ENCODE measurements at regions not wholly inside any gene's neighbourhood (a gene's known extent, or its start where the extent isn't known, plus 50 kb on each side); places are given as distances from the start of the nearest gene placed in this dataset.

GRCh38 chr3:144324076-144324475, 352.5 kb downstream of the DIPK2A start:
- no peaks in the 10 kb centered on the region for H3K36me3 ChIP-seq
- 36 to 67% methylated on average over 2 of the region's 2 CpGs for WGBS, 2 donors
- H3K4me1 ChIP-seq: no peaks in the 10 kb centered on the region
- H3K9me3 ChIP-seq: no peaks in the 10 kb centered on the region
- H3K4me3 ChIP-seq: no peak overlapping the region
- intact Hi-C loops (cut with DNase I): no loop called here
- H3K27ac ChIP-seq: no peak overlapping the region
- DNase-seq: no peak
- TF ChIP-seq EP300 (IDR thresholded peaks at IDR 0.05) (no peak), POLR2A (IDR thresholded peaks at IDR 0.05) (no peak), POLR2AphosphoS5 (IDR thresholded peaks at IDR 0.05) (no peak)
- no peaks in the 10 kb centered on the region for H3K27me3 ChIP-seq

DNA sequence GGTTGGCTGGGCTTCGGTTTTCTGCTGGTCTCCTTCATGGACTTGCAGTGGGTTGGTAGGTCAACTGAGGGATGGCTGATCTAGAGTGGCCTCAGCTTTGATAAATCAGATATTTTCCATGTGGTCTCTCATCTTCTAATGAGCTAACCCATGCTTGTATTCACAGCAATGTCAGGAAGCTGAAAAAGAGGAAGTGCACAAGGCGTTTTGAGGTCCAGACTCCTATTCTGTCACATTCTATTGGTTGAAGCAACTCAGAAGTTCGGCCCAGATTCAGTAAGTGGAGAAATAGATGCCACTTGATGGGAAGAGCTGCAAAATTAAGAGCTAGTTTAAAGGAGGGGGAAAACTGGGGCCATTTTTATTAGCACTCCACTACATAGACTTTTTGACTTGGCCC, 361.2 kb downstream of the DIPK2A start:
- H3K4me3 ChIP-seq: no peak overlapping the region
- H3K27me3 ChIP-seq: no peaks in the 10 kb centered on the region
- intact Hi-C loops (cut with DNase I): no loop called here
- no peaks in the 10 kb centered on the region for H3K9me3 ChIP-seq
- no peaks in the 10 kb centered on the region for H3K36me3 ChIP-seq
- WGBS, 2 donors: 44 to 60% methylated on average over 3 of the region's 3 CpGs
- TF ChIP-seq POLR2A (IDR thresholded peaks at IDR 0.05): no peak
- TF ChIP-seq CTCF (IDR thresholded peaks at IDR 0.05): no peak
- no peak for TF ChIP-seq POLR2AphosphoS5 (IDR thresholded peaks at IDR 0.05)
- TF ChIP-seq EP300 (IDR thresholded peaks at IDR 0.05): no peak
- no peak for DNase-seq
- no peaks in the 10 kb centered on the region for H3K4me1 ChIP-seq
- no peak overlapping the region for H3K27ac ChIP-seq

DNA sequence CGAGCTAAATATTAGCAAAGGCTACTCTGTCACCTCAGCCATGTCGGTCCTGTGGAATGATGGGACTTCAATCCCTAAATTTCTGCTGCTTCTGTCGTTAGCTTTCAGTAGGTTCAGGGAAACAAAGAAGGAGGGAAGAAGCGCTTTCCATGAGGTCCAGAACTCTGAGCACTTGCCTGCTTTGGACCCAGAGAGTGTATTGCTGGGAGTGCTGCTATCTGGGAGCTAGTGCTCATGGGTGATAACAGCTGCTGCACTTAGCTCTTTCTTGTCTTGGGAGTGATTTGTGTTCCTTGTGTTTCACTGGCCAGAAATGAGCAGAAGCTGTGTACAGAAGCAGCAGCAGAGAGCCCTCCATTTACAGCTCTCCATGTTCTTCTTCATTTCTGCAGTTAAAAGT, 369.8 kb downstream of the DIPK2A start:
- WGBS, 2 donors: 42 to 71% methylated on average over 4 of the region's 4 CpGs
- no peak for DNase-seq
- no peaks in the 10 kb centered on the region for H3K27me3 ChIP-seq
- no peak overlapping the region for H3K27ac ChIP-seq
- intact Hi-C loops (cut with DNase I): no loop called here
- H3K4me1 ChIP-seq: no peaks in the 10 kb centered on the region
- no peaks in the 10 kb centered on the region for H3K9me3 ChIP-seq
- H3K36me3 ChIP-seq: no peaks in the 10 kb centered on the region
- no peak for TF ChIP-seq EP300 (IDR thresholded peaks at IDR 0.05)
- no peak for TF ChIP-seq POLR2A (IDR thresholded peaks at IDR 0.05)
- TF ChIP-seq CTCF (IDR thresholded peaks at IDR 0.05): no peak
- no peak for TF ChIP-seq POLR2AphosphoS5 (IDR thresholded peaks at IDR 0.05)
- H3K4me3 ChIP-seq: no peak overlapping the region

DNA sequence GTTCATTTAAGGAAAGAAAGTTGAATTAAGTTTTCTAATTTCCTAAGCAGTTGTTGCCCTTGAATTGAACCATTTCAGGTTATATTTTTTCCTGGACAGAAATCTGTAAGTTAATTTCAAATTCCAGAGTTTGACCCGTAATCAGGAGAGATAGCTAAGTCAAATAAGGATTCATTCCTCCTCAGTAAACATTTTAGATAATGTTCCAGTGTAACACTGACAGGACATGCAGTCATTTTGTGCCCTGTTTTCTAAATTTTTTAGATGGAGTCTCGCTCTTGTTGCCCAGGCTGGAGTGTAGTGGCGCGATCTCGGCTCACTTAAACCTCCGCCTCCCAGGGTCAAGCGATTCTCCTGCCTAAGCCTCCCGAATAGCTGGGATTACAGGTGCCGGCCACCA, 371.7 kb downstream of the DIPK2A start:
- no peaks in the 10 kb centered on the region for H3K9me3 ChIP-seq
- DNase-seq: no peak
- H3K27me3 ChIP-seq: no peaks in the 10 kb centered on the region
- intact Hi-C loops (cut with DNase I): no loop called here
- TF ChIP-seq POLR2A (IDR thresholded peaks at IDR 0.05) (no peak), CTCF (IDR thresholded peaks at IDR 0.05) (no peak), EP300 (IDR thresholded peaks at IDR 0.05) (no peak), POLR2AphosphoS5 (IDR thresholded peaks at IDR 0.05) (no peak)
- no peaks in the 10 kb centered on the region for H3K4me1 ChIP-seq
- no peak overlapping the region for H3K4me3 ChIP-seq
- no peak overlapping the region for H3K27ac ChIP-seq
- H3K36me3 ChIP-seq: no peaks in the 10 kb centered on the region
- WGBS, 2 donors: 92 to 94% methylated on average over 9 of the region's 9 CpGs

GRCh38 chr3:144343777-144344176, 372.2 kb downstream of the DIPK2A start:
- TF ChIP-seq POLR2A (IDR thresholded peaks at IDR 0.05) (no peak), POLR2AphosphoS5 (IDR thresholded peaks at IDR 0.05) (no peak), EP300 (IDR thresholded peaks at IDR 0.05) (no peak), CTCF (IDR thresholded peaks at IDR 0.05) (no peak)
- no peak overlapping the region for H3K27ac ChIP-seq
- no peak for DNase-seq
- 84 to 90% methylated on average over 7 of the region's 7 CpGs for WGBS, 2 donors
- H3K4me1 ChIP-seq: no peaks in the 10 kb centered on the region
- H3K9me3 ChIP-seq: no peaks in the 10 kb centered on the region
- H3K4me3 ChIP-seq: no peak overlapping the region
- no peaks in the 10 kb centered on the region for H3K27me3 ChIP-seq
- no peaks in the 10 kb centered on the region for H3K36me3 ChIP-seq
- intact Hi-C loops (cut with DNase I): no loop called here

Measured in sigmoid colon (tissue), 6 donors.